Loucy (cell line): ENCODE measurements at regions not wholly inside any gene's neighbourhood (a gene's known extent, or its start where the extent isn't known, plus 50 kb on each side); places are given as distances from the start of the nearest gene placed in this dataset.
A peak's percentile ranks its signal among the peaks of the same experiment; 100 is the strongest.

Experiments
- H2AFZ ChIP-seq: fragments of 200-600 bp; sonication (generic); 2 replicates; pipeline ENCODE4 v1.6.0; 2016; ENCODE audit warnings: antibody characterized with exemption, mild to moderate bottlenecking, low read length, moderate library complexity
- H3F3A ChIP-seq: fragments of 200-600 bp; 2 replicates; pipeline ENCODE4 v1.6.0; 2016; ENCODE audit warnings: antibody characterized with exemption, low read depth, mild to moderate bottlenecking
- H3K27me3 ChIP-seq: fragments of 200-600 bp; sonication (generic); 2 replicates; pipeline ENCODE4 v1.6.1; 2014; ENCODE audit warnings: low read length, mild to moderate bottlenecking; ENCODE audit not compliant: insufficient read depth, poor library complexity, severe bottlenecking
- H3K36me3 ChIP-seq: fragments of 200-600 bp; sonication (generic); 2 replicates; pipeline ENCODE4 v1.6.1; 2016; ENCODE audit warnings: low read length; ENCODE audit not compliant: insufficient read depth
- H3K4me1 ChIP-seq: fragments of 200-600 bp; sonication (generic); 2 replicates; pipeline ENCODE4 v1.5.1; 2014; ENCODE audit warnings: low read length, mild to moderate bottlenecking; ENCODE audit not compliant: insufficient read depth, poor library complexity, severe bottlenecking
- H3K4me2 ChIP-seq: fragments of 200-600 bp; sonication (generic); 2 replicates; pipeline ENCODE4 v1.6.0; 2014; ENCODE audit warnings: antibody characterized with exemption, low read length, low read depth, mild to moderate bottlenecking; ENCODE audit not compliant: poor library complexity, severe bottlenecking
- H3K4me3 ChIP-seq: fragments of 200-600 bp; sonication (generic); 2 replicates; pipeline ENCODE4 v1.5.1; 2014; ENCODE audit warnings: low read length, mild to moderate bottlenecking, mixed read lengths; ENCODE audit not compliant: poor library complexity, severe bottlenecking
- H3K79me2 ChIP-seq: fragments of 200-600 bp; sonication (generic); 2 replicates; pipeline ENCODE4 v1.6.1; 2014; ENCODE audit warnings: low read length; ENCODE audit not compliant: insufficient read depth
- H3K9ac ChIP-seq: fragments of 200-600 bp; sonication (generic); 2 replicates; pipeline ENCODE4 v1.6.0; 2014; ENCODE audit warnings: mild to moderate bottlenecking, low read depth, low read length, moderate library complexity; ENCODE audit not compliant: poor library complexity, severe bottlenecking
- H3K9me2 ChIP-seq: fragments of 200-600 bp; sonication (generic); replicated peaks from 2 replicates; pipeline ENCODE4 v1.6.1; 2016; ENCODE audit warnings: low read depth, low read length, mixed read lengths
- H3K9me3 ChIP-seq: fragments of 200-600 bp; sonication (generic); 2 replicates; pipeline ENCODE4 v1.6.1; 2014; ENCODE audit warnings: mild to moderate bottlenecking, antibody characterized with exemption, low read length, low read depth; ENCODE audit not compliant: insufficient read depth
- H4K20me1 ChIP-seq: fragments of 200-600 bp; sonication (generic); 2 replicates; pipeline ENCODE4 v1.6.0; 2014; ENCODE audit warnings: antibody characterized with exemption, low read length, mild to moderate bottlenecking; ENCODE audit not compliant: insufficient read depth, poor library complexity, severe bottlenecking
- CTCF ChIP-seq: fragments of 200-600 bp; sonication (generic); conservative IDR thresholded peaks from 2 replicates; pipeline ENCODE4 v1.5.1; 2014; ENCODE audit warnings: mild to moderate bottlenecking, antibody characterized with exemption, low read length
- EZH2phosphoT487 ChIP-seq: fragments of 200-600 bp; IDR thresholded peaks from 2 replicates; pipeline ENCODE4 v1.6.1; 2018; ENCODE audit warnings: antibody characterized with exemption, mild to moderate bottlenecking, moderate library complexity, borderline replicate concordance

GRCh38 chr4:56229947-56230346 is 157.3 kb downstream of the AASDH start:
- peaks cover 84% of the 10 kb centered on the region for H3K27me3 ChIP-seq
- H3K4me2 ChIP-seq: no peak overlapping the region
- H3K9me3 ChIP-seq: no peaks in the 10 kb centered on the region

GRCh38 chr4:56227301-56227835 is 159.9 kb downstream of the AASDH start:
- Histone ChIP-seq H3K79me2 (no peaks in the 10 kb centered on the region), H3K27me3 (peaks cover 83% of the 10 kb centered on the region), H2AFZ (no peak overlapping the region)

More at GRCh38 chr4:56229947-56230346, 157.3 kb downstream of the AASDH start:
- TF ChIP-seq EZH2phosphoT487 (peak; percentile 84), CTCF (no peak)
- H3K9me2 ChIP-seq: no peaks in the 10 kb centered on the region
- H3K79me2 ChIP-seq: no peaks in the 10 kb centered on the region
- H2AFZ ChIP-seq: no peak overlapping the region
- H3F3A ChIP-seq: no peaks in the 10 kb centered on the region
- H3K4me3 ChIP-seq: no peak overlapping the region
- H4K20me1 ChIP-seq: no peaks in the 10 kb centered on the region
- no peak overlapping the region for H3K9ac ChIP-seq
- H3K4me1 ChIP-seq: peaks cover 4% of the 10 kb centered on the region
- H3K36me3 ChIP-seq: no peaks in the 10 kb centered on the region

GRCh38 chr4:56226579-56226978 is 160.7 kb downstream of the AASDH start:
- no peak for TF ChIP-seq EZH2phosphoT487
- no peak for TF ChIP-seq CTCF
- Histone ChIP-seq H3K9ac (no peak overlapping the region), H3K4me3 (no peak overlapping the region), H3K4me1 (peaks cover 4% of the 10 kb centered on the region), H3F3A (no peaks in the 10 kb centered on the region), H3K9me2 (no peaks in the 10 kb centered on the region), H3K9me3 (no peaks in the 10 kb centered on the region), H4K20me1 (no peaks in the 10 kb centered on the region), H2AFZ (no peak overlapping the region), H3K79me2 (no peaks in the 10 kb centered on the region), H3K27me3 (peaks cover 75% of the 10 kb centered on the region), H3K36me3 (no peaks in the 10 kb centered on the region), H3K4me2 (no peak overlapping the region)

More at GRCh38 chr4:56227301-56227835, 159.9 kb downstream of the AASDH start:
- no peak for TF ChIP-seq EZH2phosphoT487
- TF ChIP-seq CTCF: no peak
- Histone ChIP-seq H3F3A (no peaks in the 10 kb centered on the region), H3K9ac (no peak overlapping the region), H3K9me3 (no peaks in the 10 kb centered on the region), H3K4me1 (peaks cover 4% of the 10 kb centered on the region), H3K4me2 (no peak overlapping the region), H3K4me3 (no peak overlapping the region), H3K36me3 (no peaks in the 10 kb centered on the region), H3K9me2 (no peaks in the 10 kb centered on the region), H4K20me1 (no peaks in the 10 kb centered on the region)
